DND-41 (cell line): ENCODE measurements at regions not wholly inside any gene's neighbourhood (a gene's known extent, or its start where the extent isn't known, plus 50 kb on each side); places are given as distances from the start of the nearest gene placed in this dataset.

Experiments used
- ATAC-seq: fragments of 200-7000 bp; cut with Tn5 transposase; 3 replicates; pipeline ENCODE4 v1.9.1; 2021; ENCODE audit warnings: low read depth; ENCODE audit not compliant: insufficient read depth
- DNase-seq: peaks from one replicate; pipeline ENCODE4 v3.0.0-alpha.2; 2020
- H2AFZ ChIP-seq: 2 replicates; pipeline ENCODE4 v1.6.0; 2012; ENCODE audit warnings: low read depth, low read length
- H3K27ac ChIP-seq: 2 replicates; pipeline ENCODE4 v1.5.1; 2012; ENCODE audit warnings: low read length, inconsistent platforms
- H3K27me3 ChIP-seq: fragments of 200-600 bp; sonication (generic); 2 replicates; pipeline ENCODE4 v1.6.0; 2012; ENCODE audit warnings: low read length, mild to moderate bottlenecking, inconsistent platforms; ENCODE audit not compliant: insufficient read depth, poor library complexity
- H3K36me3 ChIP-seq: 2 replicates; pipeline ENCODE4 v1.5.1; 2012; ENCODE audit warnings: low read length, inconsistent platforms; ENCODE audit not compliant: insufficient read depth
- H3K4me1 ChIP-seq: 2 replicates; pipeline ENCODE4 v1.5.1; 2012; ENCODE audit warnings: mild to moderate bottlenecking, low read length; ENCODE audit not compliant: insufficient read depth
- H3K4me2 ChIP-seq: 2 replicates; pipeline ENCODE4 v1.6.0; 2012; ENCODE audit warnings: mild to moderate bottlenecking, moderate library complexity, low read length, inconsistent platforms; ENCODE audit not compliant: insufficient read depth
- H3K4me3 ChIP-seq, 2 experiments: fragments of 200-600 bp in 1 of 2; shearing (Covaris generic) in 1 of 2; 2 replicates each; pipeline ENCODE4 v1.5.1; 2012 to 2016; ENCODE audit warnings: inconsistent platforms in 2 of 2, low read length in 2 of 2, mild to moderate bottlenecking in 2 of 2, low read depth in 1 of 2, moderate library complexity in 1 of 2
- H3K79me2 ChIP-seq: 2 replicates; pipeline ENCODE4 v1.6.0; 2012; ENCODE audit warnings: low read length, inconsistent platforms; ENCODE audit not compliant: insufficient read depth
- H3K9ac ChIP-seq: 2 replicates; pipeline ENCODE4 v1.6.0; 2012; ENCODE audit warnings: low read depth, mild to moderate bottlenecking, inconsistent platforms, low read length, moderate library complexity
- H3K9me3 ChIP-seq: 2 replicates; pipeline ENCODE4 v1.5.1; 2012; ENCODE audit warnings: low read length, moderate library complexity, mild to moderate bottlenecking, inconsistent platforms; ENCODE audit not compliant: insufficient read depth, severe bottlenecking
- H4K20me1 ChIP-seq: 2 replicates; pipeline ENCODE4 v1.6.0; 2012; ENCODE audit warnings: low read length; ENCODE audit not compliant: insufficient read depth
- CTCF ChIP-seq: IDR thresholded peaks from 2 replicates; pipeline ENCODE4 v1.5.1; 2012; ENCODE audit warnings: borderline replicate concordance, low read length, moderate library complexity, mild to moderate bottlenecking; ENCODE audit not compliant: poor library complexity, severe bottlenecking; ENCODE audit errors: extremely low read depth
- EZH2 ChIP-seq: IDR thresholded peaks from 3 replicates; pipeline ENCODE4 v1.6.1; 2012; ENCODE audit warnings: borderline replicate concordance, low read depth, mild to moderate bottlenecking, moderate library complexity, low read length, inconsistent platforms; ENCODE audit not compliant: severe bottlenecking

GRCh38 chr12:87381742-87382141, 647.5 kb downstream of the C12orf50 start:
- Histone ChIP-seq H3K27ac (no peak overlapping the region), H3K4me2 (no peak overlapping the region), H3K9me3 (no peaks in the 10 kb centered on the region), H4K20me1 (no peaks in the 10 kb centered on the region), H3K4me3 (no peak overlapping the region), H3K9ac (no peak overlapping the region), H3K4me1 (no peaks in the 10 kb centered on the region), H3K27me3 (no peaks in the 10 kb centered on the region), H3K36me3 (no peaks in the 10 kb centered on the region), H3K79me2 (no peaks in the 10 kb centered on the region), H2AFZ (no peak overlapping the region)
- no peak for ATAC-seq
- no peak for DNase-seq
- TF ChIP-seq EZH2 = no peak
- TF ChIP-seq CTCF = no peak

GRCh38 chr12:87378526-87378925, 650.7 kb downstream of the C12orf50 start:
- no peaks in the 10 kb centered on the region for H3K36me3 ChIP-seq
- H3K9me3 ChIP-seq = no peaks in the 10 kb centered on the region
- H4K20me1 ChIP-seq = no peaks in the 10 kb centered on the region
- no peaks in the 10 kb centered on the region for H3K79me2 ChIP-seq
- no peak for TF ChIP-seq CTCF
- TF ChIP-seq EZH2 = no peak
- ATAC-seq = no peak
- H3K27me3 ChIP-seq = no peaks in the 10 kb centered on the region
- H2AFZ ChIP-seq = no peak overlapping the region
- no peak for DNase-seq
- H3K27ac ChIP-seq = no peak overlapping the region
- no peak overlapping the region for H3K4me2 ChIP-seq
- H3K9ac ChIP-seq = no peak overlapping the region
- H3K4me1 ChIP-seq = no peaks in the 10 kb centered on the region
- no peak overlapping the region for H3K4me3 ChIP-seq

GRCh38 chr12:87376722-87377121, 652.5 kb downstream of the C12orf50 start:
- Histone ChIP-seq H4K20me1 (no peaks in the 10 kb centered on the region), H3K9ac (no peak overlapping the region), H3K9me3 (no peaks in the 10 kb centered on the region), H3K4me3 (no peak overlapping the region), H2AFZ (no peak overlapping the region), H3K79me2 (no peaks in the 10 kb centered on the region), H3K4me2 (no peak overlapping the region), H3K27me3 (no peaks in the 10 kb centered on the region), H3K27ac (no peak overlapping the region), H3K36me3 (no peaks in the 10 kb centered on the region), H3K4me1 (no peaks in the 10 kb centered on the region)
- TF ChIP-seq CTCF = no peak
- no peak for TF ChIP-seq EZH2
- DNase-seq (no peak), ATAC-seq (no peak)

GRCh38 chr12:87369161-87369560, 660.0 kb downstream of the C12orf50 start:
- no peaks in the 10 kb centered on the region for H3K36me3 ChIP-seq
- TF ChIP-seq CTCF = no peak
- TF ChIP-seq EZH2 = no peak
- no peak overlapping the region for H2AFZ ChIP-seq
- no peak overlapping the region for H3K27ac ChIP-seq
- H3K4me1 ChIP-seq = no peaks in the 10 kb centered on the region
- ATAC-seq = no peak
- H3K79me2 ChIP-seq = no peaks in the 10 kb centered on the region
- DNase-seq = no peak
- H3K27me3 ChIP-seq = no peaks in the 10 kb centered on the region
- no peak overlapping the region for H3K9ac ChIP-seq
- no peaks in the 10 kb centered on the region for H4K20me1 ChIP-seq
- H3K4me2 ChIP-seq = no peak overlapping the region
- H3K9me3 ChIP-seq = no peaks in the 10 kb centered on the region
- H3K4me3 ChIP-seq = no peak overlapping the region
